ENCODE measurements at regions not wholly inside any gene's neighbourhood (a gene's known extent, or its start where the extent isn't known, plus 50 kb on each side); places are given as distances from the start of the nearest gene placed in this dataset.

GRCh38 chr14:39694341-39694740 is 262.1 kb upstream of the FBXO33 start:
- TF ChIP-seq, protein P1, sequence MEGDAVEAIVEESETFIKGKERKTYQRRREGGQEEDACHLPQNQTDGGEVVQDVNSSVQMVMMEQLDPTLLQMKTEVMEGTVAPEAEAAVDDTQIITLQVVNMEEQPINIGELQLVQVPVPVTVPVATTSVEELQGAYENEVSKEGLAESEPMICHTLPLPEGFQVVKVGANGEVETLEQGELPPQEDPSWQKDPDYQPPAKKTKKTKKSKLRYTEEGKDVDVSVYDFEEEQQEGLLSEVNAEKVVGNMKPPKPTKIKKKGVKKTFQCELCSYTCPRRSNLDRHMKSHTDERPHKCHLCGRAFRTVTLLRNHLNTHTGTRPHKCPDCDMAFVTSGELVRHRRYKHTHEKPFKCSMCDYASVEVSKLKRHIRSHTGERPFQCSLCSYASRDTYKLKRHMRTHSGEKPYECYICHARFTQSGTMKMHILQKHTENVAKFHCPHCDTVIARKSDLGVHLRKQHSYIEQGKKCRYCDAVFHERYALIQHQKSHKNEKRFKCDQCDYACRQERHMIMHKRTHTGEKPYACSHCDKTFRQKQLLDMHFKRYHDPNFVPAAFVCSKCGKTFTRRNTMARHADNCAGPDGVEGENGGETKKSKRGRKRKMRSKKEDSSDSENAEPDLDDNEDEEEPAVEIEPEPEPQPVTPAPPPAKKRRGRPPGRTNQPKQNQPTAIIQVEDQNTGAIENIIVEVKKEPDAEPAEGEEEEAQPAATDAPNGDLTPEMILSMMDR (IDR thresholded peaks at IDR 0.05; ENCODE audit: control extremely low read depth, extremely low read depth, low read depth, missing control alignments) = no peak
- CTCF ChIA-PET = interaction anchor here (0.9 kb wide), 1 partner anchor 19 kb away, joined by 4 read pairs; no protein-coding TSS in a partner anchor

GRCh38 chr14:39683691-39684260 is 251.5 kb upstream of the FBXO33 start:
- ChIA-PET POLR2A (interaction anchor here (0.5 kb wide), 1 partner anchor 506 kb away, joined by 3 read pairs; no protein-coding TSS in a partner anchor), CTCF (interaction anchor here (2.6 kb wide), 1 partner anchor 17 kb away, joined by 12 read pairs; no protein-coding TSS in a partner anchor)
- no peak for DNase-seq (ENCODE audit: extremely low spot score)
- TF ChIP-seq, protein P1 (IDR thresholded peaks at IDR 0.05; ENCODE audit: control extremely low read depth, extremely low read depth, low read depth, missing control alignments) = no peak

More at GRCh38 chr14:39694341-39694740, 262.1 kb upstream of the FBXO33 start:
- POLR2A ChIA-PET = no interaction called here
- DNase-seq (ENCODE audit: extremely low spot score) = no peak

DNA sequence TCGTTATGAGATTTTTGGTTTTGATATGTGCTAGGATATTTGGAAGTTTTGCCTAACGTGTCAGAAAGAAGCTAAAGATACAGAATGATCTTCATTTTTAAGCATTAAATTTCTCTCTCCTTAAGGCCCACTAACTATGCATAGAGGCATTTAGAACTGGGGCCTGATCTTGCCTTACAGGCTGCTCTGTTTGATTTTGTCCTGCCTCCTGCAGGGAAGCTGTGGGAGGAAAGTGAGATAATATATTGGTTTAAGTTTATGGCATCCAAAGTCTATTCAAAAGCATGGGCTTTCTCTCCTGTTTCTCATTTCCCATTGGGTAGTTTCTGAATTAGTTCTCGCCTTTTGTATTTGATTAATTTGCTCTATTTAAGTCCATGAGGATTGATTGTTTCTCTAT is 250.3 kb upstream of the FBXO33 start:
- TF ChIP-seq, protein P1 (IDR thresholded peaks at IDR 0.05; ENCODE audit: control extremely low read depth, extremely low read depth, low read depth, missing control alignments) = no peak
- no peak for DNase-seq (ENCODE audit: extremely low spot score)
- ChIA-PET CTCF (interaction anchor here (1.0 to 2.6 kb wide), 2 partner anchors 16 to 18 kb away, joined by 3 to 12 read pairs; no protein-coding TSS in a partner anchor), POLR2A (no interaction called here)

DNA sequence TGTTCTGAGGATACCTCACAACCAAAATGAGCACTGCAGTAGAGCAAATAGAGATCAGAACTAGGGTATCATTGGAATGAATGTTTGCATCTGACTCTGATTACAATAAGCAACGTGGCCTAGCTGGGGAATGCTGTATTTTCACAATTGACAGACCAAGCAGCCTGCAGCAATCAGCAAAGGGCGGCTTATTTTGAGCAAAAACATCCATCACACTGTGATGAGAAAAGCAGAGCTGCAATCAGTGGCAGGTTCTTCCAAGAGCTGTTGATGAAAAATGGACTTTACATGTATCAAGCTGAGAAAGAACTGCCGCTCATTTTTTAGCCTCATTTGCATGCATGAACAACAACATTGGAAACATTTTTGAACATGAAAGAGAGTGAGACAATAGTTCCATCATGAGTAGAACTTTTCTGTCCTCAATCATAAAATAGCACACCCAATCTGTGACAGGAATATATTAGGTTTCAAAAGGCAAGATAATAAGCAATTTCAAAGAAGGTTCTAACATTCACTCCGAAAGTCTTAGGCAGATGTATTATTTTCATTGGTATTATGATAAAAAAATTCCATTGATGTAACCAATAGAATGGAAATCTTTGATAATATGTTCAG is 249.7 kb upstream of the FBXO33 start:
- TF ChIP-seq, protein P1 (IDR thresholded peaks at IDR 0.05; ENCODE audit: control extremely low read depth, extremely low read depth, low read depth, missing control alignments) = no peak
- POLR2A ChIA-PET = no interaction called here
- DNase-seq (ENCODE audit: extremely low spot score) = no peak
- CTCF ChIA-PET = interaction anchor here (1.0 to 2.6 kb wide), 2 partner anchors 15 to 17 kb away, joined by 3 to 12 read pairs; no protein-coding TSS in a partner anchor

DNA sequence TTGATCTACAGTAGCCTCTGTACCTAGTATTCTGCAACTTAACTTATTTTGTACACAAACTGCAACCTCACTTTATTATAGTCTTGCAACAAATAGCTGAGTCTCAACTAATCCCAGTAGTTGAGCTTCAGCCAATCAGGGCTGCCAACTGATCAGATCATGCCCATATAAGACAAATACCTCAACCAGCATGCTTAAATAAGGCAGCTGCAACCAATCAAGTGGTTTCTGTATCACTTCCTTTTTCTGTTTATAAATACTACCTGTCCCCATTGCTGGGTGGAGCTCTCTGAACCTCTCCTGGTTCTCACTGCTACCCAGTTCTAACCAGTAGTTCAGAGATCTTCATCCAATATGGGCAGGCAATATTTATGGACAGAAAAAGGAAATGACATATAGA is 248.5 kb upstream of the FBXO33 start:
- POLR2A ChIA-PET = no interaction called here
- TF ChIP-seq, protein P1 (IDR thresholded peaks at IDR 0.05; ENCODE audit: control extremely low read depth, extremely low read depth, low read depth, missing control alignments) = no peak
- DNase-seq (ENCODE audit: extremely low spot score) = no peak
- CTCF ChIA-PET = interaction anchor here (0.9 kb wide), 1 partner anchor 11 kb away, joined by 3 read pairs; no protein-coding TSS in a partner anchor

GRCh38 chr14:39673734-39674133 is 241.5 kb upstream of the FBXO33 start:
- TF ChIP-seq, protein P1 (IDR thresholded peaks at IDR 0.05; ENCODE audit: control extremely low read depth, extremely low read depth, low read depth, missing control alignments) = no peak
- ChIA-PET CTCF (interaction anchor here (1.2 kb wide), 1 partner anchor 27 kb away, joined by 3 read pairs; no protein-coding TSS in a partner anchor), POLR2A (no interaction called here)
- no peak for DNase-seq (ENCODE audit: extremely low spot score)
